Stomach (tissue), 8 donors: ENCODE measurements at regions not wholly inside any gene's neighbourhood (a gene's known extent, or its start where the extent isn't known, plus 50 kb on each side); places are given as distances from the start of the nearest gene placed in this dataset.

Experiments
- DNase-seq, 2 donors: peaks; one replicate each; pipeline versions ENCODE4 v3.0.0 to v3.0.0-alpha.2; 2013 to 2019
- H3K27ac ChIP-seq, 5 donors: fragments of 200-600 bp in 4 of 5; sonication (generic) in 4 of 5; one replicate each; pipeline ENCODE4 v1.5.1; 2013 to 2019; ENCODE audit warnings: mild to moderate bottlenecking in 1 of 5, moderate library complexity in 1 of 5
- H3K27me3 ChIP-seq, 3 donors: fragments of 200-600 bp; sonication (generic); one replicate each; pipeline ENCODE4 v1.5.1; 2017 to 2019; ENCODE audit warnings: mixed run types in 1 of 3
- H3K36me3 ChIP-seq, 4 donors: fragments of 200-600 bp; sonication (generic); 1 replicate in 3 of 4; 2 replicates in 1 of 4; pipeline ENCODE4 v1.5.1; 2016 to 2019
- H3K4me1 ChIP-seq, 4 donors: fragments of 200-600 bp; sonication (generic); one replicate each; pipeline ENCODE4 v1.5.1; 2016 to 2019
- H3K4me3 ChIP-seq, 4 donors: fragments of 200-600 bp; sonication (generic) in 3 of 4; one replicate each; pipeline ENCODE4 v1.5.1; 2016 to 2019; ENCODE audit warnings: mild to moderate bottlenecking in 1 of 4
- H3K9me3 ChIP-seq, 4 donors: fragments of 200-600 bp; sonication (generic); one replicate each; pipeline ENCODE4 v1.5.1; 2016 to 2019
- EP300 ChIP-seq: sonication (generic); formaldehyde crosslinking; IDR thresholded peaks from one replicate; pipeline ENCODE4 v1.6.1; 2017; ENCODE audit warnings: antibody characterized with exemption
- POLR2A ChIP-seq, 4 donors: fragments of 450-650 bp; IDR thresholded peaks; one replicate each; pipeline ENCODE4 v1.6.1; 2016; ENCODE audit warnings: antibody characterized with exemption in 4 of 4, control low read depth in 2 of 4, mild to moderate bottlenecking in 1 of 4, moderate library complexity in 1 of 4
- POLR2AphosphoS5 ChIP-seq, 3 donors: sonication (generic); formaldehyde crosslinking; IDR thresholded peaks; one replicate each; pipeline ENCODE4 v1.6.1; 2016; ENCODE audit warnings: antibody characterized with exemption in 3 of 3
- WGBS, 5 donors: extraction: QIAGEN DNeasy Blood & Tissue Kit in 3 of 5; methylation state at CpG; one replicate each; pipeline versions ENCODE4 v1.1.5 to v1.1.7; 2013 to 2018; 5-methylcytosine and 5-hydroxymethylcytosine counted together
- intact Hi-C: fragments of 100-400 bp; cut with DNase I; formaldehyde crosslinking; loops from one replicate; pipeline ENCODE4 v1.15.1; 2023; ENCODE audit warnings: low total_unique reads
- TF ChIP-seq, protein P1 (sequence below), 7 experiments: fragments of 450-650 bp in 4 of 7; fragments of 200-600 bp in 3 of 7; sonication (generic) in 3 of 7; IDR thresholded peaks; one replicate each; pipeline ENCODE4 v1.5.1; 2016 to 2019; ENCODE audit warnings: antibody characterized with exemption in 7 of 7, control low read depth in 2 of 7, mild to moderate bottlenecking in 1 of 7
- donor health status: healthy with polysubstance abuse.
- donor health status: Bipolar disorder and iron deficiency.
- donor health status: healthy.

DNA sequence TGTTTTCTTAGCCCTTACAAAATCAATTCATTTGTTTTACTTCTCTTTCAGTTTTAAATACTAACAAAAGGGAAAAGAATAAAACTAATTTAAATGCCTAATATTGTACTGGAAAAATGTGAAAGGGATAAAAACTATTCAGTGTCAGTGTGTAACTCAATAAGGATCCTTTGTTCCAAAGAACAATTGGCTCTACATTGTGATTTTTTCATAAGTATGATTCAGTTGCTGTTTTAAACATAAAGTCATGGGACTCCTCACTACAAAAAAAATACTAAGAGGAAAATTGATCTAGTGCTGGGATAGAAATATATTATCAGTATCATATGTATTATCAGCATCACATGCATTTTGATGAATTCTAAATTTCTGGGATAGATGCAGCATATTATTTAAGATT is 199.4 kb upstream of the TRAM1L1 start:
- Histone ChIP-seq H3K27me3 (no peaks in the 10 kb centered on the region), H3K4me3 (no peak overlapping the region), H3K9me3 (no peaks in the 10 kb centered on the region), H3K36me3 (no peaks in the 10 kb centered on the region), H3K4me1 (no peaks in the 10 kb centered on the region), H3K27ac (no peak overlapping the region)
- intact Hi-C loops, result no loop called here
- DNase-seq, result no peak
- TF ChIP-seq POLR2A (IDR thresholded peaks at IDR 0.05) (no peak), EP300 (no peak), POLR2AphosphoS5 (IDR thresholded peaks at IDR 0.05) (no peak)
- TF ChIP-seq, protein P1, sequence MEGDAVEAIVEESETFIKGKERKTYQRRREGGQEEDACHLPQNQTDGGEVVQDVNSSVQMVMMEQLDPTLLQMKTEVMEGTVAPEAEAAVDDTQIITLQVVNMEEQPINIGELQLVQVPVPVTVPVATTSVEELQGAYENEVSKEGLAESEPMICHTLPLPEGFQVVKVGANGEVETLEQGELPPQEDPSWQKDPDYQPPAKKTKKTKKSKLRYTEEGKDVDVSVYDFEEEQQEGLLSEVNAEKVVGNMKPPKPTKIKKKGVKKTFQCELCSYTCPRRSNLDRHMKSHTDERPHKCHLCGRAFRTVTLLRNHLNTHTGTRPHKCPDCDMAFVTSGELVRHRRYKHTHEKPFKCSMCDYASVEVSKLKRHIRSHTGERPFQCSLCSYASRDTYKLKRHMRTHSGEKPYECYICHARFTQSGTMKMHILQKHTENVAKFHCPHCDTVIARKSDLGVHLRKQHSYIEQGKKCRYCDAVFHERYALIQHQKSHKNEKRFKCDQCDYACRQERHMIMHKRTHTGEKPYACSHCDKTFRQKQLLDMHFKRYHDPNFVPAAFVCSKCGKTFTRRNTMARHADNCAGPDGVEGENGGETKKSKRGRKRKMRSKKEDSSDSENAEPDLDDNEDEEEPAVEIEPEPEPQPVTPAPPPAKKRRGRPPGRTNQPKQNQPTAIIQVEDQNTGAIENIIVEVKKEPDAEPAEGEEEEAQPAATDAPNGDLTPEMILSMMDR (IDR thresholded peaks at IDR 0.05), result no peak

DNA sequence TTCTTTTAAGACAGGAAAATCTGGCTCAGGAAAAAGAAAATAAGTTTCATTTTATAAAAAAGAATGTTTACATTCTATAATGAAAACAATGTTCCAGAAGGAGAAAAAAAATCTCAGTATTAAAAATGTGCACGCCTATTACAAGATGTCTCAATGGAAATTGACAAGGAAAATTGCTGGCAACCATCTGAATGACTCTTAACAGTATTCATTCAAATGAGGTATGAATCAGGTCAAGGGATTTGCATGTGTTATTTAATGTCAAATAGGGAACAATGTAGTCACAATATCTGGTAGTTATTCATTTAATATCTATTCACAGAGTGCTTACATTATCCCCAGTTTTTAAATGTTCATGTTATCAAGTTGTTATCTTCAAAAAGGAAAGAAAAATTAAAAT is 208.4 kb upstream of the TRAM1L1 start:
- H3K36me3 ChIP-seq, result no peaks in the 10 kb centered on the region
- TF ChIP-seq POLR2AphosphoS5 (IDR thresholded peaks at IDR 0.05) (no peak), POLR2A (IDR thresholded peaks at IDR 0.05) (no peak), EP300 (no peak)
- TF ChIP-seq, protein P1 (IDR thresholded peaks at IDR 0.05), result no peak
- H3K27ac ChIP-seq, result no peak overlapping the region
- DNase-seq, result no peak
- no peaks in the 10 kb centered on the region for H3K9me3 ChIP-seq
- H3K4me1 ChIP-seq, result no peaks in the 10 kb centered on the region
- intact Hi-C loops, result no loop called here
- no peaks in the 10 kb centered on the region for H3K27me3 ChIP-seq
- no peak overlapping the region for H3K4me3 ChIP-seq
- WGBS, 5 donors, result 11 to 84% (median 76%) methylated on average over 1 of the region's 1 CpG

DNA sequence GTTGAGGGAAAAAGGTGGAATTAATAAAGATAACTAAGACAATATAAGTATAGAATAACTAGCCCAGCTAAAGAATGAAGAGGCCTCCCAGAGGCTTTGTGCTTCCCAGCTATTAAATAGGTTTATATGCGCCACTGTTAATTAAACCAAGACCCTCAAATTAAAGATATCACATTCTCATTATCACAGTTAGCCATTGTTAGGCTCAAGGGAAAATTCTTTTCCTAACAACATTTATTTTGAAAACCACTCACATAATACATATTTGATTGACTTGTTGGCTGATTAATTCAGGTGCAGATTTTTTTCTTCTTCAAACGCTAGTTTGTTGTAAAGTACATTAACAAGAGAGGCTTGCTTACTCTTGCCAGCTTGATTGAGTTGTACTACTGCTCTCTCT is 216.8 kb upstream of the TRAM1L1 start:
- no peak for DNase-seq
- H3K4me3 ChIP-seq, result no peak overlapping the region
- no peak overlapping the region for H3K27ac ChIP-seq
- no peak for TF ChIP-seq POLR2A (IDR thresholded peaks at IDR 0.05)
- no peak for TF ChIP-seq EP300
- TF ChIP-seq, protein P1 (IDR thresholded peaks at IDR 0.05), result no peak
- no peak for TF ChIP-seq POLR2AphosphoS5 (IDR thresholded peaks at IDR 0.05)
- H3K36me3 ChIP-seq, result no peaks in the 10 kb centered on the region
- intact Hi-C loops, result no loop called here
- whole genome bisulfite sequencing, 5 donors, result 50 to 62% (median 61%) methylated on average over 2 of the region's 2 CpGs
- H3K4me1 ChIP-seq, result no peaks in the 10 kb centered on the region
- H3K27me3 ChIP-seq, result no peaks in the 10 kb centered on the region
- H3K9me3 ChIP-seq, result no peaks in the 10 kb centered on the region

DNA sequence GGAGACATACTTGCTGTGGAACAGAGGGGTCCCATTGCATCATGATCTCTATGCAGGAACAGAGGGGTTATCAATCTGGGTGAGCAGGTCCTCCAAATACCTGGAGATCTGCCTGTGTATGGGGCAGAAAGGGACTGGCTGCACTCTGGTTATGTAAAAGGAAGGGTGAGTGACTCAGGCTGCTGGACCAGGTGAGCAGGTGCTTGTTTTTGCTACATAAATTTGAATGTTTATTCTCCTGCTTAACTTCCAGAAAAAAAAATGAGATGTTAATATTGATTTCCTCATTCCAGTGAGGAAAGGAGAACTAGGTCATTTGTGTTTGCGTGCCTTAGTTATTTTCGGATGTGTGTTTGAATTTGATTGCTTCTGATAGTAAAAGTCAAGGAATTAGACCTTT is 225.8 kb upstream of the TRAM1L1 start:
- Histone ChIP-seq H3K4me1 (peaks cover 0 to 5% (median 3%) of the 10 kb centered on the region in 4 donors), H3K27me3 (no peaks in the 10 kb centered on the region), H3K9me3 (no peaks in the 10 kb centered on the region), H3K36me3 (no peaks in the 10 kb centered on the region), H3K4me3 (no peak overlapping the region), H3K27ac (peak overlapping the region in 4 of 5 donors; percentile 21 to 64 (median 30))
- DNase-seq, result peak; percentile 35 to 44
- intact Hi-C loops, result no loop called here
- TF ChIP-seq, protein P1 (IDR thresholded peaks at IDR 0.05), result no peak
- TF ChIP-seq POLR2A (IDR thresholded peaks at IDR 0.05) (no peak), POLR2AphosphoS5 (IDR thresholded peaks at IDR 0.05) (peak in 1 of 3 donors; percentile 42), EP300 (no peak)
- 34 to 53% (median 42%) methylated on average over 2 of the region's 2 CpGs for WGBS, 5 donors
